Muscle layer of duodenum (tissue), 2 donors: ENCODE measurements at regions not wholly inside any gene's neighbourhood (a gene's known extent, or its start where the extent isn't known, plus 50 kb on each side); places are given as distances from the start of the nearest gene placed in this dataset.

Source experiments
- H3K27ac ChIP-seq: one replicate; pipeline ENCODE4 v1.7.0; 2013; ENCODE audit warnings: mild to moderate bottlenecking, low read length
- H3K27me3 ChIP-seq: one replicate; pipeline ENCODE4 v1.7.0; 2013; ENCODE audit warnings: low read depth, mild to moderate bottlenecking, control low read depth, low read length
- H3K36me3 ChIP-seq, 2 donors: one replicate each; pipeline ENCODE4 v1.7.0; 2013; ENCODE audit warnings: low read length in 2 of 2, control low read depth in 1 of 2, mild to moderate bottlenecking in 1 of 2; ENCODE audit not compliant: insufficient read depth in 2 of 2, control insufficient read depth in 1 of 2
- H3K4me1 ChIP-seq, 2 donors: one replicate each; pipeline ENCODE4 v1.7.0; 2013; ENCODE audit warnings: low read length in 2 of 2, mild to moderate bottlenecking in 2 of 2, control low read depth in 1 of 2, moderate library complexity in 1 of 2; ENCODE audit not compliant: insufficient read depth in 2 of 2, control insufficient read depth in 1 of 2
- H3K4me3 ChIP-seq, 2 donors: one replicate each; pipeline ENCODE4 v1.7.0; 2013; ENCODE audit warnings: low read length in 2 of 2, low read depth in 1 of 2, mild to moderate bottlenecking in 1 of 2
- H3K9me3 ChIP-seq, 2 donors: one replicate each; pipeline ENCODE4 v1.7.0; 2013; ENCODE audit warnings: low read length in 2 of 2, control low read depth in 1 of 2, mild to moderate bottlenecking in 1 of 2; ENCODE audit not compliant: control insufficient read depth in 1 of 2
- donor health status: healthy.

DNA sequence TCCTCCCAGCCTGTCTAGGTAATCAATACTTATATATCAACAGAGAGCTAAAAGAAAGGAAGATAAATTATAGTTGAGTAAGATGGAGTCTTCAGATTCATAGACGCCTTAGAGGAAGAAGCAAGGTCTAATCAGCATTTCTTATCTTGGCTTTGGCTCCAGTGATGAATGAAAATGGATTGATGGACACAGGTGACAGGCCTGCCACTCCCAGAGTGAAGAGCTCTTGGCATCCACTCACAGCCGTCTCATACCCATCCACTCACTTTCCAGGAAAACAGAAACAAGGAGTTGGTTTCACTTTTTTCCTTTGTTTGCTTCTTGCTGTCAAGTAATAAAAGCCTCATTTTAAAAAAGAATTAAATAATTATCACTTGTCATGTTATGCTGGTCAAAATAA, 168.2 kb downstream of the MFSD1 start:
- no peak overlapping the region for H3K4me3 ChIP-seq
- no peaks in the 10 kb centered on the region for H3K27me3 ChIP-seq
- no peaks in the 10 kb centered on the region for H3K9me3 ChIP-seq
- no peaks in the 10 kb centered on the region for H3K4me1 ChIP-seq
- H3K36me3 ChIP-seq, result no peaks in the 10 kb centered on the region
- no peak overlapping the region for H3K27ac ChIP-seq

- Histone ChIP-seq H3K27ac (no peak overlapping the region), H3K4me3 (no peak overlapping the region), H3K36me3 (no peaks in the 10 kb centered on the region), H3K9me3 (no peaks in the 10 kb centered on the region), H3K4me1 (no peaks in the 10 kb centered on the region), H3K27me3 (no peaks in the 10 kb centered on the region)
Measured at GRCh38 chr3:158974904-158975303, 173.1 kb downstream of the MFSD1 start.

GRCh38 chr3:158976966-158977365, 175.1 kb downstream of the MFSD1 start:
- Histone ChIP-seq H3K27me3 (no peaks in the 10 kb centered on the region), H3K27ac (no peak overlapping the region), H3K36me3 (no peaks in the 10 kb centered on the region), H3K4me1 (no peaks in the 10 kb centered on the region), H3K9me3 (peaks cover 0 to 8% of the 10 kb centered on the region in 2 donors), H3K4me3 (no peak overlapping the region)

DNA sequence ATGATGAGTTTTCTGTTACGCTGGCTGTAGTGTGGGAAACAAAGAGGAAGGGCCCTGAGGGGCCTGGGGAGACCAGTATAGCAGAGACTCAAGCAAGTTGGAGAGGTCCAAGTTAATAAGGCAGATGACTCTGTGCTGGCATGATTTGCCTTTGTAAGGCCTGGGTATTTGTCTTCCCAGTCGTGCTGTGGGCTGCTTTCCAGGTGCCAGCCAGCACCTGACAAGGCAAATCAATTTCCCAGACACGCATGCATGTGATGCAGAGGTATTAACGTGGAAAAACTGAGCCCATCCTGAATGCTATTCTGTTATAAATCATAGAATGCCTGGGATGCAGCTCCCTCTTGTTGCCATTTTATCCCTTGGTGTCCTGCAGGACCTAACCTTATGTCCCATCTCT, 175.6 kb downstream of the MFSD1 start:
- H3K36me3 ChIP-seq, result no peaks in the 10 kb centered on the region
- no peak overlapping the region for H3K27ac ChIP-seq
- no peak overlapping the region for H3K4me3 ChIP-seq
- no peaks in the 10 kb centered on the region for H3K27me3 ChIP-seq
- peaks cover 0 to 8% of the 10 kb centered on the region in 2 donors for H3K9me3 ChIP-seq
- H3K4me1 ChIP-seq, result no peaks in the 10 kb centered on the region

GRCh38 chr3:158983216-158984099, 181.6 kb downstream of the MFSD1 start:
- Histone ChIP-seq H3K27ac (no peak overlapping the region), H3K4me1 (no peaks in the 10 kb centered on the region), H3K4me3 (no peak overlapping the region), H3K36me3 (no peaks in the 10 kb centered on the region), H3K27me3 (no peaks in the 10 kb centered on the region), H3K9me3 (peaks cover 0 to 10% of the 10 kb centered on the region in 2 donors)

DNA sequence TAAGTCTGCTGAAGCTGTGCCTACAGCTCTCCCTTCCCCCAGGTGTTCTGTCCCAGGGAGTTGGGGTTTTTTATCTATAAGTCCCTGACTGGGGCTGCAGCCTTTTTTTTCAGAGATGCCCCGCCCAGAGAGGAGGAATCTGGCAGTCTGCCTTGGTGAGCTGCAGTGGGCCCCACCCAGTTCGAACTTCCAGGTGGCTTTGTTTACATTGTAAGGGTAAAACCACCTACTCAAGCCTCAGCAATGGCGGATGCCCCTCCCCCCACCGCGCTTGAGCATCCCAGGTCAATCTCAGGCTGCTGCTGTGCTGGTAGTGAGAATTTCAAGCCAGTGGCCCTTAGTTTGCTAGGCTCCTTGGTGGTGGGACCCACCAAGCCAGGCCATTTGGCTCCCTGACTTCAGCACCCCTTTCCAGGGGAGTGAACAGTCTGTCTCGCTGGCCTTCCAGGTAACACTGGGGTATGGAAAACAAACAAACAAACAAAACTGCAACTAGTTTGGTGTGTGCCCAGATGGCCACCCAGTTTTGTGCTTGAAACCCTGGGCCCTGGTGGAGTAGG, 189.4 kb downstream of the MFSD1 start:
- H3K36me3 ChIP-seq, result no peaks in the 10 kb centered on the region
- no peak overlapping the region for H3K4me3 ChIP-seq
- no peaks in the 10 kb centered on the region for H3K27me3 ChIP-seq
- H3K4me1 ChIP-seq, result no peaks in the 10 kb centered on the region
- H3K27ac ChIP-seq, result no peak overlapping the region
- peaks cover 0 to 4% of the 10 kb centered on the region in 2 donors for H3K9me3 ChIP-seq

DNA sequence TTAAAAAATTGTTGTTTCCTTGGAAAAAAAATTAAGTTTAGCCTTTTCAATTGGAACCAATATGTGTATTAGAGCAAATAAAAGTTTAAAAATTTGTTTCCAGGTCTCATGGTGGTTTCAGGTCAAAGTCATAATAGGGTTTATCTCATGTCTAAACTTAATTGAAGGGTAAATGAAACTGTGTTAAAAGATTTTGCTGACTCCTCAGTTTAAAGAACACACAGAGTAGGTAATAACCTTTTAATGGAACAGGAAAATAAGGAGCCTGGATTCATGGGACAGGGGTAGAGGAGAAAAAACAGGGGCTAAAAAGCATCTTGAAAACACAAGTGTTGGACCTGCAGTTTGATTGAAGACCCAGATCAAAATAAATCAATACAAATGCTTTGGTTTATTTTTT, 190.6 kb downstream of the MFSD1 start:
- H3K4me1 ChIP-seq, result no peaks in the 10 kb centered on the region
- H3K4me3 ChIP-seq, result no peak overlapping the region
- H3K36me3 ChIP-seq, result no peaks in the 10 kb centered on the region
- H3K9me3 ChIP-seq, result peaks cover 0 to 2% of the 10 kb centered on the region in 2 donors
- no peaks in the 10 kb centered on the region for H3K27me3 ChIP-seq
- H3K27ac ChIP-seq, result no peak overlapping the region

GRCh38 chr3:158994386-158994785, 192.5 kb downstream of the MFSD1 start:
- Histone ChIP-seq H3K36me3 (no peaks in the 10 kb centered on the region), H3K9me3 (no peaks in the 10 kb centered on the region), H3K4me1 (no peaks in the 10 kb centered on the region), H3K27me3 (no peaks in the 10 kb centered on the region), H3K4me3 (no peak overlapping the region), H3K27ac (no peak overlapping the region)

DNA sequence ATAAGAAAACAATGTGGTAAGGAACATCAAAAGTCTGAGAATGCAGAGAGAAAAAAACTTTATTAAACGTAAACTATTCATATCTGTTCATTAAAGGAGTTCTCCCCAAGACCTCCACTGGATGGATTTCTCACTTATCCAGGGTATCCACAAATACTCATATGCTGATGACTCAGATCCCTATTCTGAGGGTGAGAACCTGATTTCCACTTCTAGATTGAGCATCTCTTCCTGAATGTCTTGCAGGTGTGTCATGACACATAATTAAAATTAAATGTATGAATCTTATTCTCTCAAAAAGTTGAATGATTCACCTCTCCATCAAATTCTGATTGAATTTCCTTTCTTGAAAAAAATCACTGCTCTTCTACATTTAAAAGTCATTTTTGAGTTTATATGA, 199.9 kb downstream of the MFSD1 start:
- H3K4me1 ChIP-seq, result no peaks in the 10 kb centered on the region
- no peak overlapping the region for H3K27ac ChIP-seq
- no peaks in the 10 kb centered on the region for H3K36me3 ChIP-seq
- H3K27me3 ChIP-seq, result no peaks in the 10 kb centered on the region
- H3K9me3 ChIP-seq, result no peaks in the 10 kb centered on the region
- no peak overlapping the region for H3K4me3 ChIP-seq

DNA sequence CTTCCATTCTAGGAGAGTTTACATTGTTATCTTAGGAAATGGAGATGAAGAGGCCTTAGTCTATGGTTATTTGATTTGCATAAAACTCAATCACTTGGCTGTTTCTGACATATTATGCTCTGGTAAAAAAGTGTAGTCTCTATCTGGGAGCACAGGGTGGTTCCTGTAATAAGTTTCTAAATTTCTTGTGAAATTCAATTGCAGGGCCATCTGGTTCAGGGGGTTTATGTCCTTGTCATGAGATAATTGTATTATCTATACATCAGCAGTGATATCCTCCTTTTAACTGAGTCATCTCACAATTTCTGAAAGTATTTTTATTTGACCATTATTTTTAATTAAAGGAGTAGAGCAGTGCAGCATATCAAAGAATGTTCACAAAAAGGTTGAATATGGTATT, 203.3 kb downstream of the MFSD1 start:
- no peaks in the 10 kb centered on the region for H3K4me1 ChIP-seq
- no peaks in the 10 kb centered on the region for H3K27me3 ChIP-seq
- no peaks in the 10 kb centered on the region for H3K9me3 ChIP-seq
- H3K4me3 ChIP-seq, result no peak overlapping the region
- H3K36me3 ChIP-seq, result no peaks in the 10 kb centered on the region
- no peak overlapping the region for H3K27ac ChIP-seq

DNA sequence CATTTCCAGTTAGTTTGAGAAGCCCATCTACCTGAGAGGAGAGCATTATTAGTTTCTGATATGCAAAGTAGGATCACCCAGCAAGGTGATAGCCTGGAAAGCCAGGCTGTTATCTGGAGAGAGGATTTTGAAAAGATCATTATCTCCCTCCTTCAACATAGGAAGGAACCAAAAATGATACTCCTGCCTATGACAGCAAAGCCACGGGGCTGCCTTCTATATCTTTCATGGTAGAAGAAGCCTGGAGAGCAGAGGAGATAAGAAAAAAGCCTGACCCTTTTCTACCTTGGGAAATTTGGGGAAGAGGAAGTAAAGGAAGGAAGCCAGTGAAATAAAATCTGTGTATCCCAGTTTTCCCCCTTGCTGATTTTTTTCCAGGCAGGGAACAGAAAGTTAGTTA, 205.5 kb downstream of the MFSD1 start:
- Histone ChIP-seq H3K4me1 (no peaks in the 10 kb centered on the region), H3K27ac (no peak overlapping the region), H3K4me3 (no peak overlapping the region), H3K36me3 (no peaks in the 10 kb centered on the region), H3K9me3 (no peaks in the 10 kb centered on the region), H3K27me3 (no peaks in the 10 kb centered on the region)

DNA sequence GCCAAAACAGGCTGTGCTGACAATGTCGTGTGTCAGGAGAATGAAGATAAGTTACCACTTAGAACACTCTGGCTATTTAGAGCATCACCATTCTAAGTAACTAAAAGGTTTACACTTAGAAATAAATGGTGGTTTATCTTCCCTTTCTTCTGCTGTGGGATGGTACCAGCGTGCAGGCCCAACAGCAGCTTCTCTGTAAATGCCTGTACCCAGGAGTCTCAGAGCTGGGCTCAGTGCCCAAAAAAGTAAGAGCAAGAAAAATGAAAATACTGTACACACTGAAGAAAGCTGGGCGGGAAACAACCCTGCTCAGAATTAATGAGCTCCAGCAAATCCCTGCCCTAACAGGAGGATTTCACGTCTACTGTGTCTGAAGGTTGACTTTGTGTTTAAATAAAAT, 206.5 kb downstream of the MFSD1 start:
- no peaks in the 10 kb centered on the region for H3K4me1 ChIP-seq
- H3K9me3 ChIP-seq, result no peaks in the 10 kb centered on the region
- H3K27me3 ChIP-seq, result no peaks in the 10 kb centered on the region
- H3K4me3 ChIP-seq, result no peak overlapping the region
- no peak overlapping the region for H3K27ac ChIP-seq
- H3K36me3 ChIP-seq, result no peaks in the 10 kb centered on the region
